Skeletal muscle satellite cell (primary cell): ENCODE measurements at regions not wholly inside any gene's neighbourhood (a gene's known extent, or its start where the extent isn't known, plus 50 kb on each side); places are given as distances from the start of the nearest gene placed in this dataset.
"Not testable (repeated sequence)": the region's sequence is repeated elsewhere in the genome, so short reads cannot be mapped to it uniquely, and the experiment has no call there.

ENCODE experiments used
- H3K27me3 ChIP-seq: 2 replicates; pipeline ENCODE4 v1.7.0; 2013; ENCODE audit warnings: low read length; ENCODE audit not compliant: control insufficient read depth, insufficient read depth
- H3K36me3 ChIP-seq: 2 replicates; pipeline ENCODE4 v1.7.0; 2013; ENCODE audit warnings: mild to moderate bottlenecking, control low read depth, low read length; ENCODE audit not compliant: insufficient read depth
- H3K4me1 ChIP-seq: 2 replicates; pipeline ENCODE4 v1.7.0; 2013; ENCODE audit warnings: low read length; ENCODE audit not compliant: control insufficient read depth, insufficient read depth
- H3K4me2 ChIP-seq: 2 replicates; pipeline ENCODE4 v1.7.0; 2013; ENCODE audit warnings: mild to moderate bottlenecking, low read length
- H3K4me3 ChIP-seq: 2 replicates; pipeline ENCODE4 v1.7.0; 2013; ENCODE audit warnings: low read length
- H3K9ac ChIP-seq: 2 replicates; pipeline ENCODE4 v1.7.0; 2013; ENCODE audit warnings: mild to moderate bottlenecking, low read depth, low read length, moderate library complexity
- H3K9me3 ChIP-seq: replicated peaks from 2 replicates; pipeline ENCODE4 v1.7.0; 2013; ENCODE audit warnings: mild to moderate bottlenecking, control low read depth, low read length

DNA sequence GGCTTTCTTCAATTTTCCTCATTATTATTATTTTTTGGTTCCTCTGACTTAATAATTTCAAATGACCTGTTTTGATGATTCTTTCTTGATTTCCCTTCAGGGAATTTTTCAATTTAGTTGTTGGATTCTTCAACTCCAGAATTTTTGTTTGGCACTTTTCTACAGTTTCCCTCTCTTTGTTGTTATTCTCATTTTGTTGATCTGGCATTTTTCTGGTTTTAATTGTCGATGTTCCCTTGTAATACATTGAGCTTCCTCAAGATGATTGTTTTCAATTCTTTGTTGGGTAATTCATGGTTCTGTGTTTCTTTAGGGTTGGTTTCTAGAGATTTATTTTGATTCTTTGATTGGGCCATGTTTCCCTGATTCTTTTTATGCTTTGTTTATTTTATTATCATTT, 67.8 kb upstream of the DNAJC1 start:
- no peaks in the 10 kb centered on the region for H3K36me3 ChIP-seq
- no peaks in the 10 kb centered on the region for H3K9me3 ChIP-seq
- no peak overlapping the region for H3K4me2 ChIP-seq
- H3K9ac ChIP-seq, result no peak overlapping the region
- no peak overlapping the region for H3K4me3 ChIP-seq
- no peaks in the 10 kb centered on the region for H3K27me3 ChIP-seq
- H3K4me1 ChIP-seq, result no peaks in the 10 kb centered on the region

GRCh38 chr10:22067091-22067490, 63.6 kb upstream of the DNAJC1 start:
- H3K36me3 ChIP-seq, result no peaks in the 10 kb centered on the region
- no peak overlapping the region for H3K4me3 ChIP-seq
- H3K9me3 ChIP-seq, result no peaks in the 10 kb centered on the region
- no peak overlapping the region for H3K4me2 ChIP-seq
- H3K9ac ChIP-seq, result no peak overlapping the region
- no peaks in the 10 kb centered on the region for H3K27me3 ChIP-seq
- no peaks in the 10 kb centered on the region for H3K4me1 ChIP-seq

GRCh38 chr10:22060984-22061383, 57.5 kb upstream of the DNAJC1 start:
- not testable (repeated sequence) for H3K9ac ChIP-seq, H3K27me3 ChIP-seq, H3K4me1 ChIP-seq, H3K9me3 ChIP-seq, H3K36me3 ChIP-seq, H3K4me3 ChIP-seq, H3K4me2 ChIP-seq

DNA sequence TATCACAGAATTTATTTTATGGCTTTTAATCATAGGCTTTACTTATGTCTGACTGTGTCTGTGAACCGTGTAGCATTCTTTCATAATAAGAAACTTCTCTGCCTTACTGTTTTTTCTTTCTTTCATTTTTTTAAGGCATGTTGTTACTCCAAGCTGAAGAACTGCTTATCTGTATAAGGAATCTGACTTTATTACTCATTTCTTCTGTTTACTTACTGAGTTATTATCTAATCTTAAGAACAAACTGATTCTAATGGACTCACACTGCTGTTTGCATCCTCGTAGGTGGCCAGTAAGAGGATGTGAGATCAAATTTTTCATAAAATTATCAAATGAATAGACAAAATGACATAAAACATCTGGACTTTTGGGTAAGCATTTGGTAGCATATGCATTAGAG, 54.7 kb upstream of the DNAJC1 start:
- H3K4me3 ChIP-seq, result no peak overlapping the region
- no peak overlapping the region for H3K4me2 ChIP-seq
- no peaks in the 10 kb centered on the region for H3K4me1 ChIP-seq
- H3K27me3 ChIP-seq, result no peaks in the 10 kb centered on the region
- no peaks in the 10 kb centered on the region for H3K36me3 ChIP-seq
- no peaks in the 10 kb centered on the region for H3K9me3 ChIP-seq
- no peak overlapping the region for H3K9ac ChIP-seq

- H3K4me2 ChIP-seq, result no peak overlapping the region
- H3K4me3 ChIP-seq, result no peak overlapping the region
- H3K9me3 ChIP-seq, result no peaks in the 10 kb centered on the region
- H3K9ac ChIP-seq, result no peak overlapping the region
- H3K36me3 ChIP-seq, result no peaks in the 10 kb centered on the region
- no peaks in the 10 kb centered on the region for H3K27me3 ChIP-seq
- no peaks in the 10 kb centered on the region for H3K4me1 ChIP-seq
These were observed 51.4 kb upstream of the DNAJC1 start for GRCh38 chr10:22054961-22055360.
